GM18507 (cell line): ENCODE measurements at regions not wholly inside any gene's neighbourhood (a gene's known extent, or its start where the extent isn't known, plus 50 kb on each side); places are given as distances from the start of the nearest gene placed in this dataset.

ENCODE experiments used
- DNase-seq: peaks from one replicate; pipeline ENCODE4 v3.0.0; 2011; ENCODE audit warnings: low read depth; ENCODE audit not compliant: insufficient read length; ENCODE audit errors: extremely low spot score
- FAIRE-seq: peaks from 2 replicates; lab custom pipeline; 2011; peaks lifted over from hg19 to GRCh38; lab: Jason Lieb, UNC

DNA sequence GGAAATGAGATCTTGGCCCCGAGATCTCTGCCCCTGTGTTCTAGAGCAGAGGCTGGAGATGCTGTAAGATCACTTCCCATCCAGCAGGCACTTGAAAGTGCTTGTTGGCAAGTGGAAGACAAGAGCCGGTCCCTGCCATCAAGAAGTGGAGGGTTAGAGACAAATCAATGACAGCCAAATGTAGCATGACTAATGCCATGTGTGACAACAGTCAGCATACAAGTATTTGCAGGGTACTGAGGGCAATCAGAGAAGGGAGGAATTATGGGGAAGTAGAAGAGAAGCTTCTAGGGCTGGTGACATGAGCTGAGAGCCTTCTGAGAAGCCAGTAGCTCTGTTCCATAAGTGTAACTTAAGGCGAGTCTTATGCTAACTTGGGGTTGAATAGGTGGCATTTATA, 58.6 kb downstream of the TMEM17 start:
- no peak for FAIRE-seq
- no peak for DNase-seq

DNA sequence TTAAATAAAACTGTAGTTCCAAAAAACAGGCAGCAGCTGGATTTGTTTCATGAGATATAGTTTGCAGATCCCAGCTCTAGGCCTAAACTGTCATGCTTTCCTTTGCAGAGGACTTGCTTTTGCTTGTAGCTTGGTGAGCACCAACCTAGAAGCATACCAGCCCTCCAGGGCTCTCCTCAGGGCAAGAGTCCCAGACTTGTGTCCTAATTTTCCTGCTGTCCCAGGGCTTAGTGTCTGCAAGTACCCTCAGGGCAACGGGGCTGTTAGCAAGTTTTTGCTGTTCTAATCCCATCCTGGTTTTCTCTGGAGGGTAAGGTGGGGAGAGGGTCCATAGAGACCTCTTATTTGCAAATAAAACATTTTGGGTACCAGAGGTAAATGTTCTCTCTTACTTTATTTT, 59.5 kb downstream of the TMEM17 start:
- DNase-seq (no peak), FAIRE-seq (no peak)

DNA sequence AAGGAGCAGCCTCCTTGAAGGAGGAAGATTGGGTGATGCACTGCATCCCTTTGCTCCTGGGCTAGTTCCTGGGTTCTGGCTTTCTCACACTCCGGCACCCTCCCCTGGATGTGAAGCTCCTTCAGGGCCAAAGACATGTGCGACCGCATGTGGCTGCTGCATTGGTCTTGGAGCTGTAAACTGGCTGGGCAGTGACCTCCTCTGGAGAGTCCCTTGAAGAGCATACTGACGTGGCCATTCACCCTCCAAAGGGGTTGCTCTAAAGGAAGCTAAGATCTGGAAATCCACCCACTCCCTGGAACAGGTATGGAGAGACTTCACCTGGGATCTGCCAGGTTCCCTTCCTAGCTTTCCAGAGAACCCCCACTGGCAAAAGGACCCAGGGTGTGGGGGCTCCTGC, 62.1 kb downstream of the TMEM17 start:
- DNase-seq (no peak), FAIRE-seq (no peak)

DNA sequence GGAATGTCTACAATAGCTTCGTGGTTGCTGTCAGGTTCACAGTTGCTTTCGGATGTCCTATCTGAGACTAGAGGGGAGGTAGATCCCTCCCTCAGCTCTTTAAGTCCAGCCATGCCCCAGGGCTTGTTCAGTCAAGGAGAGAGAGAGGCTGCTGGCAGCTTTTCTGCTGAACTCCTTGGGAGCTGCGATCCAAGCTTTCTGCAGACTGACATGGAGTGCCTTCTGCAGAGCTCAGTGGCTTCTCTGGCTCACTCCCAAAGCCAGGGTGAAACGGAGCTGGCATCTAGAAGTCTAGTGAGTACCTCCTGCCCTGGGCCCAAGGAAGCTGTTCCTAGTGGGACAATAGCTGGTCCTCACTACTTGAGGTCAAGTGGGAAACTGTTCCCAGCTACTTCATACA, 62.5 kb downstream of the TMEM17 start:
- no peak for DNase-seq
- no peak for FAIRE-seq

DNA sequence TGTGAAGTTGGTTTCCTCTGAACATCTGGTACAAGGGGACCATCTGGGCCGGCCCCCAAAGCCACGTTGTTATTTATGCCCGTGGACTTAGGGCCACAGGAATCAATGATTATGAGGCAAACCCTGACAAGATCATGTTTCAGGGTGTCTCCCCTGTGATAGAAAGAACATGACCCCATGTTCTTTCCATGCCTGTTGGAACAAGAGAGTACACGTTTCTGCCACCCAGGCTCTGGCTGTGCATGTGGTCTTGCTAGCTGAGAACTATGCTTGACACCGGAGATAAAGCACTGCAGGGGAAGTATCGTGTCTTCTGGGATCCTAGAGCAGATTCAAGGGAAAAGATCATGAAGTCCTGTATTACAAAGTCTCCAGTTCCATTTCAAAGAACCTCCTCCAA, 64.2 kb downstream of the TMEM17 start:
- FAIRE-seq (no peak), DNase-seq (no peak)

DNA sequence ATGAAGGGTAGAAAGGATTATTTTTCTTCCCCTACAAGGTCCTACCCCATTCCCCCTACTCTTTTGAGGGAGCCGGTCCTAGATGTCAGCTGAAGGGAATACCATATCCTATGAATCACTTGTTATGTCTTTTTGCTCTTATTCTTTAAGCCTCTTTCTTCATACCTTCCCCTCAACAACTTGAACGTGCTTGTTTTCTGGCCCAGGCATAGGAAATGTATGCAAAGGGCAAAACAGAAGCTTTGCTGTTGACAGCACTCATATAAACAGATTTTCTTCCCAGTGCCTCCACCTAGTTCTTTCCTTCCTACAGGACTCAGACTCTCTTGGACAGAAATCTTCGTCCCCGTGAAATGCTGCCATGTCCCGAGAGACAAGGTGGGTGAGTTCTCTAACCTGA, 64.6 kb downstream of the TMEM17 start:
- no peak for FAIRE-seq

DNA sequence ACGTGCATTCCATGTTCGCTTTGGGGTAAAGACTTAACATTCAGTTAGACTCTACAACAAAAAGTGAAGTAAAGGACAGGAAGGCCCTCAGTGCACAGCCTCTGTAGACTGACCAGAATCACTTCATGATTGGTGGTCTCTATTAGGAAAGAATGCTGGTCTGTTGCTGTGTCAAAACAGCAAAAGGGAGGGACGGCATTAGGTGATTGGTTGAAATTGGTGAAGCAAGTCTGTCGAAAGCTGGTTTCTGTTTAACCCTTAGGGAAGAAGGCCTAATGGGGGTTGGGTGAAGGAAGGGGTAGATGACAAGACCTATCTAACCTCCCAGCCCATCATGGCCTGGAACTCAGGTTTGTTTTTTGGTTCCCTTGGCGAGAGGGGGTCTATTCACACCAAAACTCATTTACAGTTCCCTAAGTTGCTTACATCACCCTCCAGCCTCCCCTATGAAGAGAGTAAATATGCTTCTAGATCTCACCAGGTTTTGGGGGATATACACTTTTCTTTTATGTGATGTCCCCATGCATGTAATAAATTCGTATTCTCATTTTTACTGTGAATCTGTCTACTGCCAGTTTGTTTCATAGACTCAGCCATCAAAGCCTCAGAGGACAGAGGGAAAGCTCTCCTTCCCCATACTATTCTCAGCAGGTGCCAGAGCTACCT, 65.6 kb downstream of the TMEM17 start:
- FAIRE-seq (no peak), DNase-seq (no peak)

More for the DNA sequence above, 64.6 kb downstream of the TMEM17 start:
- DNase-seq, result no peak

DNA sequence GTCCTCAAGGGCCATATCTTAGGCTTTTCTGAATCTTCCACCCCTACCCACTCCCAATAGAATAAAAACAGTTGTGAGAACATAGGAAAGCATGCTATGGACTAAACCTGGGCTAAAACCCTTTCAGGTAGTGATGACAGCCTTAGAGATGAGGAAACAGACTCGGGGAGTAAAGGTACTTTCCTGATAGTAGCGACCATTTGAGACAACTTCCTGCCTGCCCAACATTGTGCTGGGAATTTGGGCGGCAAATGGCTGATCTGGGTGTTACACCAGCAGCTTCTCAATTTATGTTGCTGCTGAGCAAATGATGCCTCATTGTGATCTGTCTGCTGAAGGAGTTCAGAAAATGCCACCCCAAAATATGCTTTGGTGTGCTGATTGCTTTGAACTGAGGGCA, 66.6 kb downstream of the TMEM17 start:
- no peak for DNase-seq
- no peak for FAIRE-seq

DNA sequence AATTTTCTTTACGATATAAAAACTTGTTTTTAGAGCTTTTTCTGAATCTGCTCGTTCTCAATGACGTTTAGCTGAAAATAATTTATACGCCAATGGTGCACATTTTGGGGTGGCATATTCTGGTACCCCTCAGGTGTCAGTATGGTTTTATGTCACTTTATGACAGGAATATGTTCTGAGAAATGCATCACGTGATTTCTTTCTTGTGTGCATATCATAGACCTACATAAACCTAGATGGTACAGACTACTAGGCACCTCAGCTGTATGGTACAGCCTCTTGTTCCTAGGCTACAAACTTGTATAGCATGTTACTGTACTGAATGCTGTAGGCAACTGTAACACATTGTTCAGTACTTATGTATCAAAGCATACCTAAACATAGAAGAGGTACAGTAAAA, 68.2 kb downstream of the TMEM17 start:
- FAIRE-seq, result no peak
- no peak for DNase-seq

DNA sequence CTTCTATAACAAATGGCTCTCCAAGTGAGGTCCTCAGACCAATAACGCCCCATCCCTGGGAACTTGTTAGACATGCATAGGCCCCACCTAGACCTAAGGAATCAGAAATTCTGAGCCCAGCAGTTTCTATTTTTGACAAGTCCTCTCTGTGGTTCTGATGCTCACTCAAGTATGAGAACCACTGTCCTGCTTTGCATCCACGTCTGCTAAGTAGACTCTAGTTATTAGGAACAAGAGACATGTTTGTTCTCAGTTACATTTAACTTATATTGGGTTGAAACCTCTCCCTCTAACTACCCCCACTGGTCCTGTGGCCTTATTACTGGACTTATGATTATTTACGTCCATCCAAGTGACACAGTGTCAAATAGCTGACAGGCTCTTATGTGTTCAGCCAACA, 70.3 kb downstream of the TMEM17 start:
- FAIRE-seq (peak; percentile 72), DNase-seq (peak; percentile 32)

DNA sequence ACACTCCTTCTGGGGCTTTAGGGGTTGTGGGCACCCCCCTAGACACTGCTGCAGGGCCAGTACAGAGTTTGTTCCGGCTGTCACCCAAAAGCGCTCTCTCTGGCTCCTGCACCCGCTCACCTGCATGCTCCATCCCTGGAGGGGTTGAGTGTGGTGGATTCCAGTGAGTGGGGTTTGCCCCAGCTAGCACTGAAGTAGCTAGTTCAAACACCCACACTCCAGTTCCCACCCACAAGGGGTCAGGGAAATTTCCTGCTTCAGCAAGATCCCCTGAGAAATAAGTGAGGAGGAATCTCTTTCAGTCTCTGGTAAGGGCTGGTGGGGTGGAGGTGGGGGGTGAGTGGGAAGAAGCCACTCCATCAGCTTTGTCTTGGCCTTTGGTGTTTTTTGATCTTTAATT, 73.6 kb downstream of the TMEM17 start:
- FAIRE-seq (no peak), DNase-seq (no peak)

DNA sequence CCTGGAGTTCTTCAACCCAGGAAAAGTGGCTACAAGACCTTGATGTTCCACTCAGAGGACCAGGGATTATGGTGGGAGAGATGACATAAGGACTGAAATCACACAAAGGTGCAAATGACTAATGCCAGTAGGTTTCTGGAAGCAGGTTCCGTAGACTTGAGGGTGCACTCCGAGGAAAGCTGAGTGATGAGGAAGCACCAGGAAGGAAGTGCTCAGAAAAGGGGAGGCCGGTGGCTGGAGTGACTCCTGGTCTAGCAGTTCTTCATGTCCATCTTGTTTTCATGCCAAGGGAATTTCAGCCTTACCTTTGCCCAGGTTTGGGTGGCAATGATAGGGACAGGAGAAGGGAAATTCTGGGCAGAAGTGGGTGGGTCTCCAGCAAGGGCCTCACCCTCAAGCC, 74.5 kb downstream of the TMEM17 start:
- DNase-seq (no peak), FAIRE-seq (no peak)

DNA sequence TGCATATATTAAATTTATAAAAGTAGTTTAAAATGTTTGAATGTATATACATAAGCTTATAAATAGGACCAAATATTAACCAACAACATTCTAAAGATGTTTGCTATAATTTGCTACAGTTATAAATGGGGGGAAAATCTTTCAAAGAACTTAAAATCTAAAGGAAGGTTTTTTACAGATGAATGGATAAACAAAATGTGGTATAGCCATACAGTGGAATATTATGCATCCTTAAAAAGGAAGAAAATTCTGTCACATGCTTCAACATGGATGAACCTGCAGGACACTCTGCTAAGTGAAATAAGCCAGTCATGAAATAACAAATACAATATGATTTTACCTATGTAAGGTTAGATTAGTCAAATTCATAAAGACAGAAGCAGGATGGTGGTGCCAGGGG, 75.8 kb downstream of the TMEM17 start:
- DNase-seq (no peak), FAIRE-seq (no peak)

DNA sequence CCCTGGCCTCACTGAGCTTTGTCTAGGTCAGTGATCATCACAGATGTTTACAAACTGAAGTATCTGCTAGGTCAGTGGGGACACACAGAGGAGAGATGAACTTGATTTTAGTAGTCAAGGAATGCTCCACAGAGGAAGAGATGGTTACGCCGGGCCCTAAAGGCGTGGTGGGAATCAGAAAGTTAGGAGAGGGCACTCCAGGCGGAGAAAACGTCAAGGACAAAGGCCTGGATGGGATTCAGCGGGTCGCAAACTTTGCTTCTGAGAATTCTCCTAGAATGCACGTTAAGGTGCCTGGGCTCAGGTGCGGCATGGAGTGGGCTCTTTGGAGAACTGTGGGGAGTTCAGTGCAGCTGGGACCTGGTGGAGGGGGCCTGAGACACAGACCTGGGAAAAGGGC, 78.8 kb downstream of the TMEM17 start:
- FAIRE-seq, result no peak
- no peak for DNase-seq

DNA sequence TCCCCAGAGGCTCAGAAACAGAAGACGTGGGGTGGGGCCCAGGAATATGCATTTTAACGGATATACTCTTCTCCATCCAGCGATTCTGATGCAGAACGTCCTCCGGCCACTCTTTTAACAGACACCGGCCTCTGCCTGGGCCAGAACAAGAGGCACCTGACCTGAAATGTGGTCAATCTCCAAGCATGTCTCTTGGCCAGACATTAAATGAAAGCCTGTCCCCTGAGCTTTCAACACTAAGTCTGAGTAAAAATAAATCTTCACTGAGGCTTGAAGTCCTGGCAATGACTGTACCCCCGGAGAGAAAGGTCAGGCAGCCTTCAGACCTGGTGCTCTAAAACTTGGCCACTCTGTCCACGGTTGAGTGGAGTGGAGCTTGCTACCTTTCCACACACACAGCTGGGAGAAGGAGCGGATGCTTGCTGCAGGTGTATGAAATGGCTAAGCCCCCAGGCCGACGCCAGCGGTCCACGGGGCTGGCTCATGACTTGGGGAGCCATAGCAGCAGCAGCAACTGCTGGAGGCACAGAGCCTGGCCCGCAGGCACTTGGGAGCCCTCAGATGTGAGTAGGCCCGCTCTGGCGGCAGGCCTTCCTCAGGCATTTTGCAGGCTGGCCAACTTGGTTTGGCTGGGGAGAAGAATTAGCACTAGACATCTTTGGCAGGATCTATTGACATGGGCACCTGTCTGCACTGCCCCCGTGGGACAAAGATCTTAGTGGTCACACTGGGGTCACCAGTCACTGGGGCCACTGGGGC, 79.7 kb downstream of the TMEM17 start:
- FAIRE-seq (no peak), DNase-seq (no peak)

DNA sequence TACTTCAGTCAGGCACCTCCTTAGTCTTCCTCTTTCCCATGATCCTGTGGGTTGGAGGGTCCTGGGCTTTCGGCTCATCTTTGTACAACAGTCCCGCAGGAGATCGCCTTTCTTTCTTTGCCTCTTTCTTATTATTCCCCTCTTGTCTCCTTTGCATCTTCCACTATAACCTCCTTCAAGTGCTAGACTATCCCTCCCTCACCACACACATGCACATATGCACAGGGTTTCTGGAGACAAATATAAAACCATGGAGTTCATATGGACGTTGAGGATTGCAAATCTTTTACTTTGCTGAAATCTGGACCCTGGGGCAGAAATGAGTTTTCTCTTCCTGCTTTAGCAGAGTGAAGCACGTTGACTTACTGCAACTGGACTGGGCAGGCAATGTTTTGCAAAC, 80.3 kb downstream of the TMEM17 start:
- DNase-seq (no peak), FAIRE-seq (no peak)

DNA sequence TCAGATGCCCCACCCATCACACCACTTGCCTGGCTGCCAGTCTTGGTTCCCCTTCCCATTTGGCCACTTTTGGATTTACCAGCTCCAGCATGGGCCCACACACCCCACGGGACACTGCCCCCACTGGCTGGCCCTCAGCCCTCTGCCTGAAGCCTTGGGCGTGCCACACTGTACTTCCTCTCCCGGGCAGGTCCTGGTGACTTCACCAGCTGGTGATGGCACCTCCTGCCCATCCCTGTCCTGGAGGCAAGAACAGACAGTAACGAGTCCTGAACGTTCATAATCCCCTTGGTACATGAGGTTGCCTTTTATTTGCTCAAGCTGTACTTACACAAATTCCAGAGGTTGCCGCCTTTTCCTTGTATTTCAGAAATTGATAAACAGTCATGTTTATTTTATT, 81.1 kb downstream of the TMEM17 start:
- DNase-seq (no peak), FAIRE-seq (no peak)

DNA sequence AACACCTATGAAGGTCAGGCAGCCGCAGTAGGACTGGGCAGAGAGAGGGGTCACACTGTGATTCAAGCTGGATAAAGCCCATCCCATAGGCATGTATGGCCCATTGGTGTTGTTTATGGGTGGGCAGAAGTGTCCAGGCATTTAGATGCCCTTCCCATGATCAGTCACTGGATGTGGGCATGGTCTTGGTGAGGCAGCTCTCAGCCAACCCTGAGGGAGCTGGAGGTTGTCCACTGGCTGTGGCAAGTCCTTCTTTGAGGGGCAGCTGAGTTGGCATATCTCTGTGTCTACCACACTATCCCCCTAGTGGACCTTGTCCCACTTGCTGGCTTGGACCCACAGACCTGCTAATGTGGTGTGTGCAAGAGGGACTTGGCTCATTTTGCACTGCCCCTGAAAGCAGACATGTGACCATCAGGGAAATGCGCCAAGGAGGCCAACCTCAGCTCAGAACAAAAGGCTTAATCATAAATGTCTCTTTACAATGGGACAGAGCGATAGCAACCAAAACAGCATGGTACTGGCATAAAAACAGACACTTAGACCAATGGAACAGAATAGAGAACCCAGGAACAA, 82.0 kb downstream of the TMEM17 start:
- FAIRE-seq (no peak), DNase-seq (no peak)

DNA sequence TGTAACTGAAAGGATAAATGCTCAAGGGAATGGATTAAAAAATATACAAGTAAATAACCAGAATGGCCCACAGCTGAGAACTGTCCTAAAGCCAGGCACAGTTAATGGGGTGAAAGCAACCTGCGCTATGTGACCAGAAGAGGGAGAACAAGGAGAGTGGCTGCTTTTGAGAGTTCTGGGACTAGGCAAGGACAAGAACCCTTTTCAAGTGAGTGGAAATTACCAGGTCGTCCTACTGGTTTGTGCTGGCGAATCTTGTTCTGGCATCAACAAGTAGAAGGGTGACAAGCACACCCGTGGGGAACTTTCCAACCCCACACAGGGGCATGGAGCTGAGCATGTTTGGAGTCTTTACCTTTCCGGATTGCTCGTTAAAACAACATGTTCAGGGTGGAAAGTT, 82.8 kb downstream of the TMEM17 start:
- no peak for FAIRE-seq
- DNase-seq, result no peak

DNA sequence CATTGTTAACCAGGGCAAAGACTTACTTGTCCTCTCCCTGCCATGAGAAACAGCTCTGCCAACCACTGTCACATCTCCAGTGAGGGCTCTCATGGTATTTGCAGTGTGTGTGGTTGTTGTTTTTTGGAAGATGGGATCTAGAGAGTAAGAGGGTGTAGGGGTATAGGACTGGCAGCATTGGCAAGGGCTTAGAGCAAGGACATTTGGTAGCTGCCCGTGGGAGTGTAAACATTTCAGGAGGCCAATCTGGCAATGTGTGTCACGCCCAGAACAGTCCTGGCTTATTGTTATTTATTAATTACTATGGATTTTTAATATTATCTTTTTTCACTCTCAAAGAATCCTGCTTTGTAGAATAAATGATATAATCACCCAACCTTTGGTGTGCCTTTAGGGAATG, 90.5 kb downstream of the TMEM17 start:
- no peak for DNase-seq
- FAIRE-seq, result no peak

DNA sequence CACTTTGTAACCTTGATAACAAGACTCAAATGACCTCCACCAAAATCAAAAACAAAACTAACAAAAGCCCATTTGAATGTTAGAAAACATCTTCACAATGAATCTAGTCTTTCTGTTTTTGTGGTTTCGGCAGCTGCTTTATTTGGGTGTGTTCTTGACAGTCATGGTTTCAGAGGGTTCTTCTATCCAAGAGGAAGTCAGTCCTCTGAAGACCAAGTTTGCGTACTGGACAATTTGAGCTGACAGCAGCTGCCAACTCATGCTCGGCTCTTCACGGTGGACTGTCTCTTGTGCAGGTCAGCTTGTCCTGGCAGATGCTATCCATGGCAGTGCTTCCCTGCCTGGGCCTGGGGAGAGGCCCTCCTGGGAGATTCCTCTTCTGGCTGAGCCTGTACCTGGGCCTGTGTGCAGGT, 91.0 kb downstream of the TMEM17 start:
- FAIRE-seq (peak; percentile 90), DNase-seq (no peak)
